GM12874 (cell line): ENCODE measurements at regions not wholly inside any gene's neighbourhood (a gene's known extent, or its start where the extent isn't known, plus 50 kb on each side); places are given as distances from the start of the nearest gene placed in this dataset.

Experiments used
- CTCF ChIP-seq: IDR thresholded peaks from 2 replicates; pipeline ENCODE4 v1.5.1; 2011; ENCODE audit warnings: low read depth, mild to moderate bottlenecking, control low read depth, low read length, moderate library complexity; ENCODE audit not compliant: insufficient read depth

GRCh38 chr10:121648493-121648892, 50.2 kb upstream of the FGFR2 start:
- no peak for TF ChIP-seq CTCF

- TF ChIP-seq CTCF: no peak
These were observed 49.8 kb upstream of the FGFR2 start for GRCh38 chr10:121648059-121648458.
